ENCODE measurements at regions not wholly inside any gene's neighbourhood (a gene's known extent, or its start where the extent isn't known, plus 50 kb on each side); places are given as distances from the start of the nearest gene placed in this dataset.

GRCh38 chr18:34114996-34115395, 109.7 kb downstream of the NOL4 start:
- TF ChIP-seq CTCF (IDR thresholded peaks at IDR 0.05) (no peak), POLR2AphosphoS5 (IDR thresholded peaks at IDR 0.05) (no peak), POLR2A (IDR thresholded peaks at IDR 0.05) (no peak), EP300 (IDR thresholded peaks at IDR 0.05) (no peak)

Measured in gastroesophageal sphincter (tissue), 3 donors.